ENCODE measurements at regions not wholly inside any gene's neighbourhood (a gene's known extent, or its start where the extent isn't known, plus 50 kb on each side); places are given as distances from the start of the nearest gene placed in this dataset.

DNA sequence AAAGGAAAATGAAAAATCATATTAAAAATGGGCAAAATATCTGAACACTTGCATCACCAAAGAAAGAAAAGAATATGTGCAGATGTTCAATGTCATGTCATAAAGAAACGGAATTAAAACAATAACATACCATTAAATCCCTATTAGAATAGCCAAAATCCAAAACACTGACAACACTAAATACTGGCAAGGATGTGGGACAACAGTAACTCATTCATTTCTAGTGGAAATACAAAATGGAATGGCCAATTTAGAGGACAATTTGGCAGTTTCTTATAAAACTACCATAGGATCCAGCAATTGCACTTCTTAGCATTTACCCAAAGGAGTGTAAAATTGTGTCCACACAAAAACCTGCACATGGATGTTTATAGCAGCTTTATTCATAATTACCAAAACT, 542.5 kb upstream of the UBE2E2 start:
- no peak for FAIRE-seq

More for the DNA sequence above, 542.5 kb upstream of the UBE2E2 start:
- TF ChIP-seq ZNF615 (CRISPR knock-in tag; IDR thresholded peaks at IDR 0.05; ENCODE audit: borderline replicate concordance) (no peak), ZNF430 (CRISPR knock-in tag; IDR thresholded peaks at IDR 0.05) (no peak), DDIT3 (CRISPR knock-in tag; IDR thresholded peaks at IDR 0.05) (no peak), KDM1A (CRISPR knock-in tag; IDR thresholded peaks at IDR 0.05) (no peak), RBFOX2 (IDR thresholded peaks at IDR 0.05; ENCODE audit: low read depth, low read length) (no peak), CREB3 (CRISPR knock-in tag; IDR thresholded peaks at IDR 0.05) (no peak), FOXA3 (CRISPR knock-in tag; IDR thresholded peaks at IDR 0.05) (no peak), TFE3 (CRISPR knock-in tag; IDR thresholded peaks at IDR 0.05) (no peak)
- TF ChIP-seq, protein P1, sequence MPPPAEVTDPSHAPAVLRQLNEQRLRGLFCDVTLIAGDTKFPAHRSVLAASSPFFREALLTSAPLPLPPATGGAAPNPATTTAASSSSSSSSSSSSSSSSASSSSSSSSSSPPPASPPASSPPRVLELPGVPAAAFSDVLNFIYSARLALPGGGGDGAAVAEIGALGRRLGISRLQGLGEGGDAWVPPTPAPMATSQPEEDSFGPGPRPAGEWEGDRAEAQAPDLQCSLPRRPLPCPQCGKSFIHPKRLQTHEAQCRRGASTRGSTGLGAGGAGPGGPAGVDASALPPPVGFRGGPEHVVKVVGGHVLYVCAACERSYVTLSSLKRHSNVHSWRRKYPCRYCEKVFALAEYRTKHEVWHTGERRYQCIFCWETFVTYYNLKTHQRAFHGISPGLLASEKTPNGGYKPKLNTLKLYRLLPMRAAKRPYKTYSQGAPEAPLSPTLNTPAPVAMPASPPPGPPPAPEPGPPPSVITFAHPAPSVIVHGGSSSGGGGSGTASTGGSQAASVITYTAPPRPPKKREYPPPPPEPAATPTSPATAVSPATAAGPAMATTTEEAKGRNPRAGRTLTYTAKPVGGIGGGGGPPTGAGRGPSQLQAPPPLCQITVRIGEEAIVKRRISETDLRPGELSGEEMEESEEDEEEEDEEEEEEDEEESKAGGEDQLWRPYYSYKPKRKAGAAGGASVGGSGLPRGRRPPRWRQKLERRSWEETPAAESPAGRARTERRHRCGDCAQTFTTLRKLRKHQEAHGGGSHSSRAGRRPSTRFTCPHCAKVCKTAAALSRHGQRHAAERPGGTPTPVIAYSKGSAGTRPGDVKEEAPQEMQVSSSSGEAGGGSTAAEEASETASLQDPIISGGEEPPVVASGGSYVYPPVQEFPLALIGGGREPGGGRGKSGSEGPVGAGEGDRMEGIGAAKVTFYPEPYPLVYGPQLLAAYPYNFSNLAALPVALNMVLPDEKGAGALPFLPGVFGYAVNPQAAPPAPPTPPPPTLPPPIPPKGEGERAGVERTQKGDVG (CRISPR knock-in tag; IDR thresholded peaks at IDR 0.05; ENCODE audit: borderline replicate concordance), result no peak
- Histone ChIP-seq H3K36me3 (replicated peaks in 1 of 2; ENCODE audit: control insufficient read depth in 1 of 2, insufficient read depth in 2 of 2, low read length in 2 of 2) (no peaks in the 10 kb centered on the region), H3K79me2 (ENCODE audit: insufficient read depth, low read length) (no peaks in the 10 kb centered on the region), H3K4me3 (replicated peaks in 1 of 3; ENCODE audit: insufficient read depth in 1 of 3, low read depth in 2 of 3, low read length in 3 of 3) (no peak overlapping the region), H3K27ac (ENCODE audit: extremely low read length, insufficient read depth, low read length) (no peak overlapping the region), H3K9me3 (ENCODE audit: low read length) (peaks cover 48% of the 10 kb centered on the region), H3K4me1 (ENCODE audit: insufficient read depth, low read length) (no peaks in the 10 kb centered on the region), H3K27me3 (ENCODE audit: control insufficient read depth in 1 of 2, insufficient read depth in 2 of 2, low read length in 2 of 2) (no peaks in the 10 kb centered on the region), H4K20me1 (ENCODE audit: insufficient read depth, low read length) (no peaks in the 10 kb centered on the region), H2AFZ (ENCODE audit: low read length) (no peak overlapping the region), H3K9ac (ENCODE audit: insufficient read depth, low read depth, low read length) (no peak overlapping the region), H3K4me2 (ENCODE audit: low read depth, low read length) (no peak overlapping the region)
- in situ Hi-C loops (cut with HindIII; ENCODE audit: extremely low pct_ligation_motif_present, low pct_unique_long_range_greater_than_20kb), result no loop called here
- DNase-seq (ENCODE audit: low spot score) (no peak), ATAC-seq (no peak)
- POLR2A ChIA-PET, result no interaction called here
- WGBS (ENCODE audit: low lambda C conversion rate), result 0% methylated on average over 1 of the region's 1 CpG
- BruUV-seq (replicated peaks), result no TSS peak
- CTCF ChIA-PET (ENCODE audit: low intra/inter-chr PET ratio, low total read pairs), result no interaction called here
- intact Hi-C loops (cut with micrococcal nuclease; ENCODE audit: unreplicated experiment), result no loop called here

All from HepG2 (cell line).